Mucosa of rectum (tissue), 2 donors: ENCODE measurements at regions not wholly inside any gene's neighbourhood (a gene's known extent, or its start where the extent isn't known, plus 50 kb on each side); places are given as distances from the start of the nearest gene placed in this dataset.

ENCODE experiments used
- H3K27ac ChIP-seq, 2 donors: one replicate each; pipeline ENCODE4 v1.7.0; 2013; ENCODE audit warnings: inconsistent platforms in 2 of 2, low read depth in 2 of 2, low read length in 2 of 2
- H3K27me3 ChIP-seq, 2 donors: one replicate each; pipeline ENCODE4 v1.7.0; 2013; ENCODE audit warnings: low read length in 2 of 2; ENCODE audit not compliant: control insufficient read depth in 2 of 2, insufficient read depth in 2 of 2
- H3K36me3 ChIP-seq, 2 donors: one replicate each; pipeline ENCODE4 v1.7.0; 2013; ENCODE audit warnings: low read length in 2 of 2; ENCODE audit not compliant: control insufficient read depth in 2 of 2, insufficient read depth in 2 of 2
- H3K4me1 ChIP-seq, 2 donors: one replicate each; pipeline ENCODE4 v1.7.0; 2013; ENCODE audit warnings: low read length in 2 of 2, mild to moderate bottlenecking in 1 of 2; ENCODE audit not compliant: control insufficient read depth in 2 of 2, insufficient read depth in 2 of 2
- H3K4me3 ChIP-seq, 2 donors: one replicate each; pipeline ENCODE4 v1.7.0; 2013; ENCODE audit warnings: low read length in 2 of 2
- H3K9ac ChIP-seq, 2 donors: one replicate each; pipeline ENCODE4 v1.7.0; 2013; ENCODE audit warnings: low read length in 2 of 2, low read depth in 1 of 2, mild to moderate bottlenecking in 1 of 2
- H3K9me3 ChIP-seq, 2 donors: one replicate each; pipeline ENCODE4 v1.7.0; 2013; ENCODE audit warnings: low read length in 2 of 2; ENCODE audit not compliant: control insufficient read depth in 2 of 2
- donor health status: healthy.
- donor health status: Normal muscosa, but diverticular disease.

DNA sequence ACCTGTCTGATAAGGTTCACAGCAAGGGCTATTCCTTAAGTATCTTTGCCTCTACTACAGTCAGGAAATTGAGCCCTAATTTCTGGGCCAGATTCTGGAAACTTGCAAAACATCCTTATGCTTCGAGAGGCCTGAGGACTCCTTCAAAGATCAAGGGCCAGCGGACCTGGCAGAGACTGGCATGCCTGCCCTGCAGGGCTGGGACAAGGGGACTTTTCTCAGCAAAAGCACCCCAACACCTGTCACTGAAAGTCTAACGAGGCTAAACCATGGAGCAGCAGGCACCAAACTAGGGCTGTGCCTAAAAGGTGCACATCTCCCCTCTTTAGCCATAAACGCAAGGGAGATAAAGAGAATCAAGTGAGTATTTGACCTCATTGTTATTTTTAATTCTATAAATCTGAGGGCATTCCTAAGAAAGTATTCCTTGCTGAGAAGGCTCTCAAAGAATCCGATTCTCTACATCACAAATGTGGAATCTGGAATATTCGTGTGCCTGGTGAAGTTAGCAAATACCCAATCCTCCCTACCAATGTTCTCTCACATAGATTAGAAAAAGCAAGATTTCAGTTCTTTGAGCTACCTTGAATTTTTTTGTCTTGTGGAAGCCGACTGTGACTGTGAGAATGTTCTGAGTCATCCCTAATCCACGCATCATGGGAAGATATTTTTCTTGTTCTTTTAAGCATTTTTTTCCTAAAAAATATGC, 328.2 kb upstream of the NOVA1 start:
- Histone ChIP-seq H3K4me1 (no peaks in the 10 kb centered on the region), H3K4me3 (no peak overlapping the region), H3K27ac (no peak overlapping the region), H3K9ac (no peak overlapping the region), H3K27me3 (no peaks in the 10 kb centered on the region), H3K36me3 (no peaks in the 10 kb centered on the region), H3K9me3 (no peaks in the 10 kb centered on the region)

- Histone ChIP-seq H3K4me1 (no peaks in the 10 kb centered on the region), H3K27me3 (no peaks in the 10 kb centered on the region), H3K9me3 (no peaks in the 10 kb centered on the region), H3K9ac (no peak overlapping the region), H3K27ac (no peak overlapping the region), H3K4me3 (no peak overlapping the region), H3K36me3 (no peaks in the 10 kb centered on the region)
Observed at GRCh38 chr14:26926585-26926984, 328.8 kb upstream of the NOVA1 start.

DNA sequence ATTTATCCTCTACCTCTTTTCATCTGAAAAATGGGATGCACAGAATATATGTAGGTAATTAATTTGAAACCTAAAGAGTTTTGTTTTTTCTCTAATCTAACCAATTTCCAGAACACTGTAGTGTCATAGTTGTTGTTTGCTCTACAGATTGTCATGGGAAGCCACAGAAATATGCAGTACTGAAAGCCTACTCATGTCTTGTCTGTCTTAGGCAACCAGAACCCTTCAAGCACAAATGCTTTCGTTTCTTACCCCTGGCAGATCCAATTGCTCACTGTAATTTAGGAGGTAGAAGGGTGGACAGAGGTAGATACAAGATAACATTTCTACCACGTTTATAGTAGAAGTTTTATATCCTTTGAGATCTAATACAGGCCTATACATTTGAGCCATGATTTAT, 330.2 kb upstream of the NOVA1 start:
- H3K27me3 ChIP-seq: no peaks in the 10 kb centered on the region
- no peak overlapping the region for H3K4me3 ChIP-seq
- H3K9me3 ChIP-seq: no peaks in the 10 kb centered on the region
- no peak overlapping the region for H3K9ac ChIP-seq
- no peaks in the 10 kb centered on the region for H3K4me1 ChIP-seq
- no peak overlapping the region for H3K27ac ChIP-seq
- H3K36me3 ChIP-seq: no peaks in the 10 kb centered on the region

DNA sequence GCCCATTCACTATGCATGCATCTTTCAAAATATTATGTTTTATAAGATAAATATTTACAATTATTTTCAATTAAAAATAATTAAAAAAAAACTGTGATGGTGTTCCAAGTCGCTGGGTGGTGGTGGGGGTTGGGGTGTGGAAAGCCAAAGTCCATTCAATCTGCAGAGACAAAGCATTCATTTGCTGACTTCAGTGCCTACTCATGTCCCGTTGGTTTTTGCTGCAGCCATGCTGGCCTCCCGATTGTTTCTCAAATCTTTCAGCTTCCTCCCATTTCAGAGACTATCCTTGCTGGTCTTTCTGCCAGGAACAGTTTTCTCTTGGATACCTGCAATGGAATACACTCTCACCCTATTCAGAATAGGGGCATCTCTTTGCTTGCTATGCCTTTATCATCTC, 331.5 kb upstream of the NOVA1 start:
- no peaks in the 10 kb centered on the region for H3K9me3 ChIP-seq
- H3K4me1 ChIP-seq: no peaks in the 10 kb centered on the region
- no peak overlapping the region for H3K27ac ChIP-seq
- no peak overlapping the region for H3K9ac ChIP-seq
- H3K27me3 ChIP-seq: no peaks in the 10 kb centered on the region
- no peaks in the 10 kb centered on the region for H3K36me3 ChIP-seq
- no peak overlapping the region for H3K4me3 ChIP-seq

- H3K4me1 ChIP-seq: no peaks in the 10 kb centered on the region
- no peaks in the 10 kb centered on the region for H3K9me3 ChIP-seq
- H3K36me3 ChIP-seq: no peaks in the 10 kb centered on the region
- no peak overlapping the region for H3K4me3 ChIP-seq
- no peak overlapping the region for H3K9ac ChIP-seq
- no peaks in the 10 kb centered on the region for H3K27me3 ChIP-seq
- H3K27ac ChIP-seq: no peak overlapping the region
Observed at GRCh38 chr14:26930576-26930975, 332.7 kb upstream of the NOVA1 start.

DNA sequence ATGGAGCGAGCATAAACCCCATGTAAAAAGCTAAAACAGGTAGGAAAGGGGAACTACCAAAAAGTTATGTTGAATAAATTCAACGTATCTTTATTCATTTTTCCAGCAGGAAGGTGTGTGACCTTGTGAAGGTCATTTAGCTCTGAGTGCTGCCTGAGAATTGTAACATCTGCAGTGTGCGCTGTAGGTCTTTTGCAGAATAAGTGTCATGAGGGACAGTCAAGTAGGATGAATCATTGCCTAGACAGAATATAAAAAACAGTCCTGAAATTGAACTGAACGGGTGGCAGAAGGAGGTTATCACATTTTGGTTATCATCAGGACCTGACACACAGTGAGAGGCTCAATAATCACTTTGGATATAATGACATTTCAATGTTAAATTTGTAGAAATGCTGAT, 334.8 kb upstream of the NOVA1 start:
- Histone ChIP-seq H3K9ac (no peak overlapping the region), H3K36me3 (no peaks in the 10 kb centered on the region), H3K27ac (no peak overlapping the region), H3K27me3 (no peaks in the 10 kb centered on the region), H3K4me3 (no peak overlapping the region), H3K9me3 (no peaks in the 10 kb centered on the region), H3K4me1 (no peaks in the 10 kb centered on the region)

GRCh38 chr14:26933431-26933830, 335.6 kb upstream of the NOVA1 start:
- Histone ChIP-seq H3K36me3 (no peaks in the 10 kb centered on the region), H3K27ac (no peak overlapping the region), H3K4me1 (no peaks in the 10 kb centered on the region), H3K4me3 (no peak overlapping the region), H3K9ac (no peak overlapping the region), H3K9me3 (no peaks in the 10 kb centered on the region), H3K27me3 (no peaks in the 10 kb centered on the region)

GRCh38 chr14:26934151-26934550, 336.3 kb upstream of the NOVA1 start:
- no peaks in the 10 kb centered on the region for H3K4me1 ChIP-seq
- no peak overlapping the region for H3K27ac ChIP-seq

DNA sequence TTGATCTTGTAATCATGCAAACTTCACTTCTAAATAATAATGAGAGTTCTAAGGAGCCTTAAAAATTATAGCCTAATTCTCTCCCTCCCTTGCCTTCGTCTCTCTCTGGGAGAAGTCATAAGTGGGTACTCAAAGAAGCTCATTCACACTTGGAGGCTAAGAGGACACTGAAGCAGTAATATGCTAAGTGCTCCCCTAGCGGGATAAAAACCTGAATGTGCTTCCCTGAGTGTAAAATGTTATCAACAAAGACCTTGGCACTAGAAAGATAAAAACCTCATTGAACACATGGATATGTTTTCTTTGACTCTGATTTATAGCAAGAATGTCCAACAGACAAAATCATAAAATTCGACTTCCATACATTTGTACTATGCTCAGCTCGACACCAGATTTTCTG, 337.9 kb upstream of the NOVA1 start:
- H3K9me3 ChIP-seq: no peaks in the 10 kb centered on the region
- H3K9ac ChIP-seq: no peak overlapping the region
- H3K27me3 ChIP-seq: no peaks in the 10 kb centered on the region
- H3K4me1 ChIP-seq: no peaks in the 10 kb centered on the region
- no peak overlapping the region for H3K27ac ChIP-seq
- H3K4me3 ChIP-seq: no peak overlapping the region
- no peaks in the 10 kb centered on the region for H3K36me3 ChIP-seq

More at GRCh38 chr14:26934151-26934550, 336.3 kb upstream of the NOVA1 start:
- Histone ChIP-seq H3K9ac (no peak overlapping the region), H3K4me3 (no peak overlapping the region), H3K9me3 (no peaks in the 10 kb centered on the region), H3K27me3 (no peaks in the 10 kb centered on the region), H3K36me3 (no peaks in the 10 kb centered on the region)

DNA sequence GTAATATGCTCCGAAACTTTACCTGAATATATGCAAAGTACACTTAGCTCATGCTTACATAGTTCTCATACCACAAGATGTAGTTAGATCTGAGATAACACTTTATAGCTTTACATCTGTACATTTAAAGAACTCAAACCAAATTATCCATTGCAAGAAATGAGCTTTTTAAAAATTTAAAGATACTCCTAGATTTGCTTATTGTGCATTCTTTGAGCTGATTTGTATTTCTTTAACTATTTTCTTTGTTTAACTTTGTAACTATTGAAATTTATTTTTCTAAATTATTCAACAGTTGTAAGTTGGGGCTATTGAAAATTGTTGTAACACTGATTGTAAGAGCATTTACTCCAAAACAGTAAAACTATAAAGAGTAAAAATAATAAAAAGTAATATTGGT, 340.2 kb upstream of the NOVA1 start:
- Histone ChIP-seq H3K36me3 (no peaks in the 10 kb centered on the region), H3K27ac (no peak overlapping the region), H3K27me3 (no peaks in the 10 kb centered on the region), H3K4me3 (no peak overlapping the region), H3K9me3 (no peaks in the 10 kb centered on the region), H3K9ac (no peak overlapping the region), H3K4me1 (no peaks in the 10 kb centered on the region)

DNA sequence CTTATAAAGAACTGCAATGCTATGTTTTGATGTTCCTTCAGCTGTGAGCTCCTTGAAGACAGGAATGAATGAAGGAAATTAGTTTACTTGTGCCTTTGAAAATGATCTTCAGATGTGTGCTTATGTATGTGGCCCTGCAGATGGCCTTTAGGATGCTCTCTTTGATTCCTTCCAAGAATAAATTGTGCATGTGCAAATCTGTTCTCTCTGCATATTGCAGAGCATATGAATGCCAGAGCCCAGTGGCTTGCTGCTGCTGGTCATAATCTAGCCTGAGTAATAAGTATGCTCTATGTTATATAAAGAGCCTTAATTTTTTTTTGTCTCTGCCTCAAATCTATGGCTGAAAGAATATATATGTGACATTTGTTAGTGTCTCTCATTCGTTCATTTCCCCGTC, 341.9 kb upstream of the NOVA1 start:
- Histone ChIP-seq H3K27me3 (no peaks in the 10 kb centered on the region), H3K9me3 (no peaks in the 10 kb centered on the region), H3K27ac (no peak overlapping the region), H3K9ac (no peak overlapping the region), H3K4me3 (no peak overlapping the region), H3K36me3 (no peaks in the 10 kb centered on the region), H3K4me1 (no peaks in the 10 kb centered on the region)
